HUES64 (cell line): ENCODE measurements at regions not wholly inside any gene's neighbourhood (a gene's known extent, or its start where the extent isn't known, plus 50 kb on each side); places are given as distances from the start of the nearest gene placed in this dataset.

Experiments used
- H3K27ac ChIP-seq: 2 replicates; pipeline ENCODE4 v1.7.0; 2013; ENCODE audit warnings: low read depth, low read length, inconsistent platforms
- H3K27me3 ChIP-seq: 2 replicates; pipeline ENCODE4 v1.6.1; 2013; ENCODE audit warnings: mild to moderate bottlenecking, low read length; ENCODE audit not compliant: insufficient read depth
- H3K36me3 ChIP-seq: 2 replicates; pipeline ENCODE4 v1.6.1; 2013; ENCODE audit warnings: mild to moderate bottlenecking, low read length; ENCODE audit not compliant: insufficient read depth
- H3K4me1 ChIP-seq: 2 replicates; pipeline ENCODE4 v1.6.1; 2013; ENCODE audit warnings: mild to moderate bottlenecking, low read length, moderate library complexity; ENCODE audit not compliant: insufficient read depth
- H3K4me3 ChIP-seq: 2 replicates; pipeline ENCODE4 v1.5.1; 2013; ENCODE audit warnings: mild to moderate bottlenecking, low read length, moderate library complexity
- H3K9ac ChIP-seq: 2 replicates; pipeline ENCODE4 v1.6.1; 2013; ENCODE audit warnings: mild to moderate bottlenecking, low read depth, low read length
- H3K9me3 ChIP-seq: 2 replicates; pipeline ENCODE4 v1.6.1; 2013; ENCODE audit warnings: low read depth, low read length; ENCODE audit not compliant: insufficient read depth
- WGBS: fragments of 150-250, 120-280 bp; methylation state at CpG from one replicate; pipeline ENCODE4 v1.1.7; 2013; ENCODE audit warnings: missing lambda C conversion rate; 5-methylcytosine and 5-hydroxymethylcytosine counted together

GRCh38 chr6:106847116-106847515, 127.4 kb downstream of the CD24 start:
- H3K27ac ChIP-seq: no peak overlapping the region
- H3K36me3 ChIP-seq: no peaks in the 10 kb centered on the region
- H3K9ac ChIP-seq: no peak overlapping the region
- H3K4me3 ChIP-seq: no peak overlapping the region
- no peaks in the 10 kb centered on the region for H3K27me3 ChIP-seq
- 80% methylated on average over 6 of the region's 6 CpGs for WGBS
- H3K9me3 ChIP-seq: peaks cover 7% of the 10 kb centered on the region; the same call in 1 of the 2 replicates
- no peaks in the 10 kb centered on the region; the same call in 1 of the 2 replicates for H3K4me1 ChIP-seq

GRCh38 chr6:106844930-106845329, 129.6 kb downstream of the CD24 start:
- no peak overlapping the region for H3K4me3 ChIP-seq
- no peaks in the 10 kb centered on the region for H3K36me3 ChIP-seq
- no peak overlapping the region for H3K27ac ChIP-seq
- H3K4me1 ChIP-seq: no peaks in the 10 kb centered on the region; the same call in 1 of the 2 replicates
- no peaks in the 10 kb centered on the region for H3K27me3 ChIP-seq
- H3K9ac ChIP-seq: no peak overlapping the region
- no peaks in the 10 kb centered on the region for H3K9me3 ChIP-seq

- H3K4me1 ChIP-seq: no peaks in the 10 kb centered on the region
- 92% methylated on average over 5 of the region's 6 CpGs for WGBS
- H3K27ac ChIP-seq: no peak overlapping the region
- no peaks in the 10 kb centered on the region for H3K9me3 ChIP-seq
- H3K27me3 ChIP-seq: no peaks in the 10 kb centered on the region
- no peak overlapping the region for H3K4me3 ChIP-seq
- H3K36me3 ChIP-seq: no peaks in the 10 kb centered on the region
- no peak overlapping the region for H3K9ac ChIP-seq
These were observed 141.6 kb downstream of the CD24 start for GRCh38 chr6:106832766-106833510.

GRCh38 chr6:106830930-106831329, 143.6 kb downstream of the CD24 start:
- no peak overlapping the region for H3K9ac ChIP-seq
- no peaks in the 10 kb centered on the region for H3K36me3 ChIP-seq
- 93% methylated on average over 2 of the region's 2 CpGs for WGBS
- H3K4me3 ChIP-seq: no peak overlapping the region
- H3K27me3 ChIP-seq: no peaks in the 10 kb centered on the region
- no peak overlapping the region for H3K27ac ChIP-seq
- no peaks in the 10 kb centered on the region for H3K4me1 ChIP-seq
- H3K9me3 ChIP-seq: no peaks in the 10 kb centered on the region

- no peaks in the 10 kb centered on the region for H3K9me3 ChIP-seq
- H3K36me3 ChIP-seq: no peaks in the 10 kb centered on the region
- no peaks in the 10 kb centered on the region for H3K4me1 ChIP-seq
- no peaks in the 10 kb centered on the region for H3K27me3 ChIP-seq
- H3K4me3 ChIP-seq: no peak overlapping the region
- WGBS: 89% methylated on average over 4 of the region's 4 CpGs
- no peak overlapping the region for H3K9ac ChIP-seq
- H3K27ac ChIP-seq: no peak overlapping the region
These were observed 145.1 kb downstream of the CD24 start for GRCh38 chr6:106829451-106829850.

GRCh38 chr6:106827081-106827480, 147.4 kb downstream of the CD24 start:
- Histone ChIP-seq H3K4me1 (peaks cover 6% of the 10 kb centered on the region), H3K9ac (no peak overlapping the region), H3K4me3 (no peak overlapping the region), H3K27ac (no peak overlapping the region), H3K27me3 (no peaks in the 10 kb centered on the region), H3K36me3 (no peaks in the 10 kb centered on the region), H3K9me3 (no peaks in the 10 kb centered on the region)
- 90% methylated on average over 2 of the region's 3 CpGs for WGBS

GRCh38 chr6:106825156-106825555, 149.4 kb downstream of the CD24 start:
- H3K9ac ChIP-seq: no peak overlapping the region
- peaks cover 6% of the 10 kb centered on the region for H3K4me1 ChIP-seq
- no peak overlapping the region for H3K4me3 ChIP-seq
- no peaks in the 10 kb centered on the region for H3K36me3 ChIP-seq
- 96% methylated on average over 2 of the region's 2 CpGs for WGBS
- no peaks in the 10 kb centered on the region for H3K9me3 ChIP-seq
- H3K27ac ChIP-seq: no peak overlapping the region
- no peaks in the 10 kb centered on the region for H3K27me3 ChIP-seq

GRCh38 chr6:106823732-106824351, 150.7 kb downstream of the CD24 start:
- H3K4me1 ChIP-seq: peaks cover 6% of the 10 kb centered on the region
- H3K4me3 ChIP-seq: no peak overlapping the region
- no peak overlapping the region for H3K9ac ChIP-seq
- H3K36me3 ChIP-seq: no peaks in the 10 kb centered on the region
- H3K27me3 ChIP-seq: no peaks in the 10 kb centered on the region
- WGBS: 75% methylated on average over 10 of the region's 10 CpGs
- H3K27ac ChIP-seq: peak overlapping the region; percentile 1; the same call in 1 of the 2 replicates
- no peaks in the 10 kb centered on the region for H3K9me3 ChIP-seq

GRCh38 chr6:106823058-106823457, 151.5 kb downstream of the CD24 start:
- Histone ChIP-seq H3K36me3 (no peaks in the 10 kb centered on the region), H3K4me1 (peaks cover 6% of the 10 kb centered on the region)

GRCh38 chr6:106820412-106820852, 154.1 kb downstream of the CD24 start:
- Histone ChIP-seq H3K4me3 (no peak overlapping the region), H3K36me3 (no peaks in the 10 kb centered on the region), H3K27ac (no peak overlapping the region), H3K9me3 (no peaks in the 10 kb centered on the region), H3K27me3 (no peaks in the 10 kb centered on the region), H3K4me1 (peaks cover 6% of the 10 kb centered on the region), H3K9ac (no peak overlapping the region)

More at GRCh38 chr6:106823058-106823457, 151.5 kb downstream of the CD24 start:
- Histone ChIP-seq H3K4me3 (no peak overlapping the region), H3K27ac (no peak overlapping the region), H3K27me3 (no peaks in the 10 kb centered on the region), H3K9ac (no peak overlapping the region), H3K9me3 (no peaks in the 10 kb centered on the region)
- 94% methylated on average over 5 of the region's 5 CpGs for WGBS

GRCh38 chr6:106811088-106811686, 163.3 kb downstream of the CD24 start:
- no peaks in the 10 kb centered on the region for H3K36me3 ChIP-seq
- 96% methylated on average over 3 of the region's 3 CpGs for whole genome bisulfite sequencing

More at GRCh38 chr6:106811088-106811686, 163.3 kb downstream of the CD24 start:
- no peak overlapping the region for H3K9ac ChIP-seq
- H3K27ac ChIP-seq: no peak overlapping the region
- H3K4me3 ChIP-seq: no peak overlapping the region
- no peaks in the 10 kb centered on the region for H3K4me1 ChIP-seq
- H3K9me3 ChIP-seq: peaks cover 46% of the 10 kb centered on the region
- no peaks in the 10 kb centered on the region for H3K27me3 ChIP-seq
